Cardiac fibroblast (primary cell): ENCODE measurements at regions not wholly inside any gene's neighbourhood (a gene's known extent, or its start where the extent isn't known, plus 50 kb on each side); places are given as distances from the start of the nearest gene placed in this dataset.

ENCODE experiments used
- DNase-seq, 2 donors: peaks; one replicate each; pipeline versions ENCODE4 v3.0.0 to v3.0.0-alpha.2; 2010; ENCODE audit warnings: low read depth in 2 of 2
- H3K4me3 ChIP-seq, 2 donors: replicated peaks in 1 of 2; 1 replicate in 1 of 2; 2 replicates in 1 of 2; pipeline ENCODE4 v1.5.1; 2011; ENCODE audit warnings: low read depth in 2 of 2, low read length in 2 of 2, mild to moderate bottlenecking in 2 of 2, moderate library complexity in 1 of 2
- CTCF ChIP-seq: IDR thresholded peaks from one replicate; pipeline ENCODE4 v1.5.1; 2011; ENCODE audit warnings: low read depth, mild to moderate bottlenecking, low read length, inconsistent platforms

- H3K4me3 ChIP-seq = no peak overlapping the region
- no peak for TF ChIP-seq CTCF
Observed at GRCh38 chr7:109782806-109783205, 1213.1 kb downstream of the DNAJB9 start.

DNA sequence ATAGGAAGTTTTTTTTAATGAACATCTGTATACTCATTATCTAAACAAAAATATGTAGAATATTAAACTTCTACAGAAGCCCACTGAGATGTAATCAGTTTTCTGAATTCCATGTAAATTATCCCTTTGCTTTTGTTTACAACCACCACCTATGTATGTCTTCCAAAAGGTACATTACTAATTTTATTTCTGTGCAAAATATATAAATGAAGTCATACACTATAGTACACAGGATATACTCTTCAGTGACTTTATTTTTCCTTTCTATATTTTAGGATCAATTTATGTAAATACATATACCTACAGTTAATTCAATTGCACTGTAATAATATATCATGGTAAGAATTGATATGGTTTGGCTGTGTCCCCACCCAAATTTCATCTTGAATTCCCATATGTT is 1236.9 kb downstream of the DNAJB9 start:
- no peak for DNase-seq
- H3K4me3 ChIP-seq = no peak overlapping the region
- no peak for TF ChIP-seq CTCF

More at GRCh38 chr7:109782806-109783205, 1213.1 kb downstream of the DNAJB9 start:
- no peak for DNase-seq

GRCh38 chr7:109821156-109821555 is 1251.5 kb downstream of the DNAJB9 start:
- DNase-seq = no peak
- no peak overlapping the region for H3K4me3 ChIP-seq
- no peak for TF ChIP-seq CTCF

GRCh38 chr7:109834851-109835250 is 1256.1 kb upstream of the LRRN3 start:
- no peak for TF ChIP-seq CTCF
- DNase-seq = no peak
- H3K4me3 ChIP-seq = no peak overlapping the region

DNA sequence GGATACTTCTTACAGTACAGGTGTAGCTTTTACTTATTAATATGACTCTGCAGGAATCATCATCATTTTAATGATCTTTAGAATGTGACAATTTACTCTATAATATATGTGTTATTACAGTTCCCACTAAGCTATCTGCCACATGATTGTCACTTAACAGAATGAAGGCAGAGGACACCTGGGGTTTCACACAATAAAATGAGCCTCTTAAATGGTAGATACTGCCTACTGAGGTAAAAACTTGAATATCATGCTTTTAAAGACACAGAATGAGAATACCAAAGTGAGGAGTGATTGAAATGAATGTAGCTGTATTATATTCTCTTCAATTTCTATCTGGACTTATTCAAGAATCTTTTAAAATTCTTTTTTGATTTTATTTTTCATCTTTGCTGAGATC is 1255.3 kb upstream of the LRRN3 start:
- DNase-seq = no peak
- no peak overlapping the region for H3K4me3 ChIP-seq
- no peak for TF ChIP-seq CTCF

DNA sequence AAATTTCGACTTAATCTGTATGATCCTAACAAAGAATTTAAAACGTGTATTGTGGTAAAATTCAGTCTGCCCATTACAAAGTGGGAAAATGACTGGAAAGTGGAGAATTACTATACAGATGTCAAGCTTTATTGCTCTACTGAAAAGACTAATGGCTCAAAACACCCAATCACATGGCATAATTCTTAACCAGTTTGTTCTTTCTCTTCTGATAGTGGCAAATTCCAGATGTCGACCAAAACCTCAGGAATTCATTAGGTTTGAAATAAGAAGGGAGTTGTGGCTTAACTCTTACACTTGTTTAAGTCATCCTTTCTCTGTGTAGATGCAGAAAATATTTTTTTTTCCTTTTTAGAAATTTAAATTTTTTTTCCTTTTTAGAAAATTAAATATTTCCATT is 1254.9 kb upstream of the LRRN3 start:
- H3K4me3 ChIP-seq = no peak overlapping the region

More for the DNA sequence above, 1254.9 kb upstream of the LRRN3 start:
- no peak for DNase-seq
- TF ChIP-seq CTCF = no peak
